SK-N-SH treated with all-trans-retinoic acid at 6 μM for 48 hours (cell line): ENCODE measurements at regions not wholly inside any gene's neighbourhood (a gene's known extent, or its start where the extent isn't known, plus 50 kb on each side); places are given as distances from the start of the nearest gene placed in this dataset.

Experiments
- ATAC-seq: fragments of 200-7000 bp; cut with Tn5 transposase; 3 replicates; pipeline ENCODE4 v1.9.1; 2020; ENCODE audit warnings: mild to moderate bottlenecking, moderate library complexity
- ARNTL ChIP-seq: fragments of 450-650 bp; formaldehyde crosslinking; IDR thresholded peaks from 2 replicates; pipeline ENCODE4 v1.5.0; 2020; ENCODE audit warnings: low read depth, mild to moderate bottlenecking, moderate library complexity, borderline replicate concordance
- BACH2 ChIP-seq: fragments of 250-450 bp; sonication (Bioruptor Pico); IDR thresholded peaks from 2 replicates; pipeline ENCODE4 v1.9.0; 2021; ENCODE audit warnings: mild to moderate bottlenecking, borderline replicate concordance
- CREB5 ChIP-seq: fragments of 250-450 bp; sonication (Bioruptor Pico); IDR thresholded peaks from 2 replicates; pipeline ENCODE4 v1.5.1; 2020; ENCODE audit warnings: low read depth, mild to moderate bottlenecking, moderate library complexity
- CSDC2 ChIP-seq: fragments of 250-450 bp; sonication (Bioruptor Pico); IDR thresholded peaks from 2 replicates; pipeline ENCODE4 v1.5.0; 2020; ENCODE audit warnings: mild to moderate bottlenecking, moderate library complexity
- CSRNP3 ChIP-seq: fragments of 250-450 bp; sonication (Bioruptor Pico); IDR thresholded peaks from 2 replicates; pipeline ENCODE4 v1.5.1; 2021; ENCODE audit warnings: mild to moderate bottlenecking, moderate library complexity
- ESRRG ChIP-seq: fragments of 250-450 bp; sonication (Bioruptor Pico); IDR thresholded peaks from 2 replicates; pipeline ENCODE4 v1.6.1; 2021; ENCODE audit warnings: mild to moderate bottlenecking
- GLIS3 ChIP-seq: fragments of 250-450 bp; sonication (Bioruptor Pico); IDR thresholded peaks from 2 replicates; pipeline ENCODE4 v1.5.0; 2020; ENCODE audit warnings: mild to moderate bottlenecking, moderate library complexity
- ISL1 ChIP-seq: fragments of 250-450 bp; sonication (Bioruptor Pico); IDR thresholded peaks from 2 replicates; pipeline ENCODE4 v2.1.2; 2022; ENCODE audit warnings: mild to moderate bottlenecking, moderate library complexity
- OSR1 ChIP-seq: fragments of 250-450 bp; sonication (Bioruptor Pico); IDR thresholded peaks from 2 replicates; pipeline ENCODE4 v1.8.0; 2022; ENCODE audit warnings: moderate library complexity, mild to moderate bottlenecking, inconsistent platforms
- PATZ1 ChIP-seq: fragments of 250-450 bp; sonication (Bioruptor Pico); IDR thresholded peaks from 2 replicates; pipeline ENCODE4 v1.8.0; 2020; ENCODE audit warnings: mild to moderate bottlenecking, moderate library complexity, borderline replicate concordance
- PPARA ChIP-seq: fragments of 250-450 bp; sonication (Bioruptor Pico); IDR thresholded peaks from 2 replicates; pipeline ENCODE4 v1.5.0; 2020; ENCODE audit warnings: mild to moderate bottlenecking, borderline replicate concordance
- RARB ChIP-seq: fragments of 250-450 bp; sonication (Bioruptor Pico); IDR thresholded peaks from 2 replicates; pipeline ENCODE4 v1.8.0; 2021; ENCODE audit warnings: mild to moderate bottlenecking, moderate library complexity
- SNAI2 ChIP-seq: fragments of 250-450 bp; sonication (Bioruptor Pico); IDR thresholded peaks from 2 replicates; pipeline ENCODE4 v1.5.0; 2020; ENCODE audit warnings: mild to moderate bottlenecking, moderate library complexity
- TOX ChIP-seq: fragments of 250-450 bp; sonication (Bioruptor Pico); IDR thresholded peaks from 2 replicates; pipeline ENCODE4 v1.8.0; 2021; ENCODE audit warnings: mild to moderate bottlenecking, moderate library complexity, borderline replicate concordance
- TSHZ2 ChIP-seq: fragments of 250-450 bp; sonication (Bioruptor Pico); IDR thresholded peaks from 2 replicates; pipeline ENCODE4 v1.5.0; 2020; ENCODE audit warnings: mild to moderate bottlenecking, moderate library complexity
- ZC3H10 ChIP-seq: fragments of 250-450 bp; sonication (Bioruptor Pico); IDR thresholded peaks from 2 replicates; pipeline ENCODE4 v1.5.1; 2021; ENCODE audit warnings: mild to moderate bottlenecking, moderate library complexity
- ZFP3 ChIP-seq: fragments of 250-450 bp; sonication (Bioruptor Pico); IDR thresholded peaks from 2 replicates; pipeline ENCODE4 v1.5.0; 2020; ENCODE audit warnings: mild to moderate bottlenecking, moderate library complexity
- ZFP30 ChIP-seq: fragments of 450-650 bp; formaldehyde crosslinking; IDR thresholded peaks from 2 replicates; pipeline ENCODE4 v1.5.0; 2022; ENCODE audit warnings: mild to moderate bottlenecking, moderate library complexity
- ZNF565 ChIP-seq: fragments of 450-650 bp; formaldehyde crosslinking; conservative IDR thresholded peaks from 2 replicates; pipeline ENCODE4 v1.5.0; 2020; ENCODE audit warnings: low read depth, mild to moderate bottlenecking, moderate library complexity
- ZNF70 ChIP-seq: fragments of 450-650 bp; formaldehyde crosslinking; IDR thresholded peaks from 2 replicates; pipeline ENCODE4 v1.5.0; 2020; ENCODE audit warnings: mild to moderate bottlenecking, moderate library complexity
- ZNF8 ChIP-seq: fragments of 450-650 bp; formaldehyde crosslinking; IDR thresholded peaks from 2 replicates; pipeline ENCODE4 v1.5.0; 2020; ENCODE audit warnings: mild to moderate bottlenecking, moderate library complexity
- TF ChIP-seq, protein P1 (sequence below): fragments of 250-450 bp; sonication (Bioruptor Pico); IDR thresholded peaks from 2 replicates; pipeline ENCODE4 v1.8.0; 2021; ENCODE audit warnings: low read depth, mild to moderate bottlenecking, moderate library complexity, borderline replicate concordance

DNA sequence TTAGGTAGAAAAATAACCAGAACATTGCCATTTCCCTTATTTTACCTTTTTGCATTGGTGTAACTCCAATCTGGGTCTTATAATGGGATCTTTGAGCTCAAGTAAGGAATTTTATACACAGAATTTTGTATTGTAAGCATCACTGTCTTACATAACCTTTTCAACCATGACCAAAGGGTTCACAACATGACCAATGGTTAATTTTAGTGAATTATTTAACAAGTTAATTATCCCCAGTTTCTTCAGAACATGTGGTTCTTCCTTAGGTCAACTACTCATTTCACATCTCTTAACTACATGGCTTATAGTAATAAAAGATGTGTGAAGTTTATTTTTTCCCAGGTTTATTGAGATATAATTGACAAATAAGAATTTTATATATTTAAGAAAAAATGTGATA is 74.2 kb upstream of the RHOBTB1 start:
- TF ChIP-seq GLIS3 (CRISPR knock-in tag), result no peak
- TF ChIP-seq CSRNP3 (CRISPR knock-in tag), result no peak
- TF ChIP-seq ZNF565 (CRISPR knock-in tag), result no peak
- TF ChIP-seq OSR1 (CRISPR knock-in tag), result no peak
- no peak for TF ChIP-seq ZNF8 (CRISPR knock-in tag)
- no peak for TF ChIP-seq PATZ1 (CRISPR knock-in tag)
- TF ChIP-seq BACH2 (CRISPR knock-in tag), result no peak
- TF ChIP-seq ZNF70, result no peak
- no peak for TF ChIP-seq ESRRG
- no peak for TF ChIP-seq TSHZ2 (CRISPR knock-in tag)
- no peak for TF ChIP-seq TOX (CRISPR knock-in tag)
- TF ChIP-seq PPARA, result no peak
- TF ChIP-seq ARNTL (CRISPR knock-in tag), result no peak
- TF ChIP-seq ISL1 (CRISPR knock-in tag), result no peak
- no peak for TF ChIP-seq CREB5 (CRISPR knock-in tag)
- TF ChIP-seq ZFP3 (CRISPR knock-in tag), result no peak
- no peak for TF ChIP-seq CSDC2
- no peak for TF ChIP-seq ZFP30 (CRISPR knock-in tag)
- no peak for ATAC-seq

DNA sequence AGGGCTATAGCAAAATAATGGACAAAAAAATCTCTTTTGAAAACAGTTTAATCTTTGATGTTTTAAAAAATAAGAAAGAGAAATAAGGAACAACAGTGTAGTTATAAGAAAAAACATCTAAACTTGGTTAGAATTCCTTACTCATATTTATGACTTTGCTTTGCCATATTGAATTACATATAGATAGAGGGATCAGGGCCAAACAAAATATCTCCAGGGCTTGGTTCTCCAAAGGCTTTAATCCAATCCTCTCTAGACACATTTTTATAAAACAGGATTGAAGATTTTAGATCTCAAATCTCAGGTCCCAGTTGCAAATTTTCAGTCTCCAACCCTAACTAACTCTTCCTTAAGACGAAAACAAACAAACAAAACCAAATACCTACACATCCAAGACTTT is 72.6 kb upstream of the RHOBTB1 start:
- no peak for TF ChIP-seq CSDC2
- no peak for TF ChIP-seq OSR1 (CRISPR knock-in tag)
- TF ChIP-seq ZNF70, result no peak
- TF ChIP-seq, protein P1, sequence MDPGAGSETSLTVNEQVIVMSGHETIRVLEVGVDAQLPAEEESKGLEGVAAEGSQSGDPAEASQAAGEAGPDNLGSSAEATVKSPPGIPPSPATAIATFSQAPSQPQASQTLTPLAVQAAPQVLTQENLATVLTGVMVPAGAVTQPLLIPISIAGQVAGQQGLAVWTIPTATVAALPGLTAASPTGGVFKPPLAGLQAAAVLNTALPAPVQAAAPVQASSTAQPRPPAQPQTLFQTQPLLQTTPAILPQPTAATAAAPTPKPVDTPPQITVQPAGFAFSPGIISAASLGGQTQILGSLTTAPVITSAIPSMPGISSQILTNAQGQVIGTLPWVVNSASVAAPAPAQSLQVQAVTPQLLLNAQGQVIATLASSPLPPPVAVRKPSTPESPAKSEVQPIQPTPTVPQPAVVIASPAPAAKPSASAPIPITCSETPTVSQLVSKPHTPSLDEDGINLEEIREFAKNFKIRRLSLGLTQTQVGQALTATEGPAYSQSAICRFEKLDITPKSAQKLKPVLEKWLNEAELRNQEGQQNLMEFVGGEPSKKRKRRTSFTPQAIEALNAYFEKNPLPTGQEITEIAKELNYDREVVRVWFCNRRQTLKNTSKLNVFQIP, result no peak
- TF ChIP-seq GLIS3 (CRISPR knock-in tag), result no peak

GRCh38 chr10:61016007-61016406 is 72.0 kb upstream of the RHOBTB1 start:
- TF ChIP-seq ARNTL (CRISPR knock-in tag) (no peak), ISL1 (CRISPR knock-in tag) (no peak), ZFP3 (CRISPR knock-in tag) (no peak), ZNF70 (no peak), GLIS3 (CRISPR knock-in tag) (no peak), ZNF8 (CRISPR knock-in tag) (no peak), OSR1 (CRISPR knock-in tag) (no peak), TSHZ2 (CRISPR knock-in tag) (no peak), ESRRG (no peak), ZC3H10 (no peak), BACH2 (CRISPR knock-in tag) (no peak), SNAI2 (no peak), RARB (no peak), ZNF565 (CRISPR knock-in tag) (no peak), CSRNP3 (CRISPR knock-in tag) (no peak), TOX (CRISPR knock-in tag) (no peak)
- TF ChIP-seq, protein P1, result no peak
- ATAC-seq, result no peak

More for the DNA sequence above, 72.6 kb upstream of the RHOBTB1 start:
- no peak for ATAC-seq
